ENCODE measurements at regions not wholly inside any gene's neighbourhood (a gene's known extent, or its start where the extent isn't known, plus 50 kb on each side); places are given as distances from the start of the nearest gene placed in this dataset.
"Not testable (repeated sequence)": the region's sequence is repeated elsewhere in the genome, so short reads cannot be mapped to it uniquely, and the experiment has no call there.

DNA sequence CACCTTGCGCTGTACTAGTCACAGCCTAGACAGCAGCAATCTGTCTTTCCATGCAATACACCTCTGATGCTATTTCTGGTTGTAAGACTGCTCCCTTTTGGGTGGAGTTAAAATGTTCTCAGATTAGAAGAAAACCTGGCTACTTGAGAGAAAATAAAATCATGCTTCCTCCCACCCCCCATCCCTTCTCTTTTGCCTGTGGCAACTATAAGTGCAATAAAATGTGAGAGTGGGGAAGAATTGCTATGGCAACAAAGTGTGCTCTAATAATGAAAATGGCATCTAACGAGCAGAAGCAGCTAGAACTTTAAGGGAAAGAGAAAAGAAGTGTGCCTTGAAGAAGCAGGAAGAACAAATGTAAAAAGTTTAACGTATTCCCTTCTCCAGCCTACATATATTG is 464.2 kb upstream of the FSHR start:
- Mint-ChIP-seq H3K9me3 (ENCODE audit: unreplicated experiment) (no peaks in the 10 kb centered on the region), H3K36me3 (ENCODE audit: unreplicated experiment) (no peaks in the 10 kb centered on the region), H3K4me1 (ENCODE audit: low read depth, unreplicated experiment) (no peaks in the 10 kb centered on the region), H3K4me3 (ENCODE audit: unreplicated experiment) (no peak overlapping the region), H3K27me3 (ENCODE audit: unreplicated experiment) (no peaks in the 10 kb centered on the region), H3K27ac (ENCODE audit: unreplicated experiment) (no peak overlapping the region)
- no peak for DNase-seq
- TF ChIP-seq CTCF (IDR thresholded peaks at IDR 0.05; ENCODE audit: partially characterized antibody, unreplicated experiment): no peak

DNA sequence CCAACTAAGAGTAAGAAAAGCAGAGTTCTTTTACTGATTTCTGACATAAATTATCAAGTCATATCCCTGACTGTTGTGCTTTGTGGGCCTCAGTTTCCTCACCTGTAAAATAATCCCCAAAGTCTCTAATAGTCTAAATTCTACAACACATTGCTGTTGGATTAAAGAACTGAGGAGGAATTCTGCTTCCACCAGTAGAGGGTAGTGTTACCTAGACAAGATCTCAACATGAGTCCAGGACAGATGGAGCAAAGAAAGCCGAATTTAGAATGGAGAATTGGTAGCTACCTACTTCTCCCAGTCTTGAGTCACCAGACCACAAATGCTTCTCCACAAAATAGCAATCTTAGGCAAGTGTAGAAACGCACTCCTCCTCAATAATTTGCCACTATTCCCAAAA is 462.5 kb upstream of the FSHR start:
- Mint-ChIP-seq H3K9me3 (ENCODE audit: unreplicated experiment) (no peaks in the 10 kb centered on the region), H3K27me3 (ENCODE audit: unreplicated experiment) (no peaks in the 10 kb centered on the region), H3K4me1 (ENCODE audit: low read depth, unreplicated experiment) (no peaks in the 10 kb centered on the region), H3K36me3 (ENCODE audit: unreplicated experiment) (peaks cover 4% of the 10 kb centered on the region), H3K27ac (ENCODE audit: unreplicated experiment) (no peak overlapping the region), H3K4me3 (ENCODE audit: unreplicated experiment) (no peak overlapping the region)
- TF ChIP-seq CTCF (IDR thresholded peaks at IDR 0.05; ENCODE audit: partially characterized antibody, unreplicated experiment): peak; percentile 62
- DNase-seq: no peak

DNA sequence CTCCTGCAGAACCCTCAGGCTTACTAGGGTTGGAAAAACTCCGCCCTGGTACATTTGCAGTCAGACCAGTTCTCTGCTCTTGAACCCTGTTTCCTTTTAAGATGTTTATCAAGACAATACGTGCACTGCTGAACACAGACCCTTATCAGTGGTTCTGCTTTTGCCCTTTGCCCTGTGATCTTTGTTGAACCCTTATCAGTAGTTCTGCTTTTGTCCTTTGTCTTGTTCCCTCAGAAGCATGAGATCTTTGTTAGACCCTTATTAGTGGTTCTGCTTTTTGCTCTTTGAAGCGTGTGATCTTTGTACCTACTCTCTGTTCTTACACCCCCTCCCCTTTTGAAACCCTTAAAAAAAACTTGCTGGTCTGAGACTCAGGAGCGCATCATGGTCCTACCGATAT is 457.5 kb upstream of the FSHR start:
- not testable (repeated sequence) for H3K36me3 Mint-ChIP-seq (ENCODE audit: unreplicated experiment); H3K4me3 Mint-ChIP-seq (ENCODE audit: unreplicated experiment); H3K27ac Mint-ChIP-seq (ENCODE audit: unreplicated experiment); H3K27me3 Mint-ChIP-seq (ENCODE audit: unreplicated experiment); H3K9me3 Mint-ChIP-seq (ENCODE audit: unreplicated experiment); H3K4me1 Mint-ChIP-seq (ENCODE audit: low read depth, unreplicated experiment); DNase-seq

- no peak overlapping the region for H3K4me3 Mint-ChIP-seq (ENCODE audit: unreplicated experiment)
- no peaks in the 10 kb centered on the region for H3K36me3 Mint-ChIP-seq (ENCODE audit: unreplicated experiment)
- H3K4me1 Mint-ChIP-seq (ENCODE audit: low read depth, unreplicated experiment): peaks cover 2% of the 10 kb centered on the region
- no peak overlapping the region for H3K27ac Mint-ChIP-seq (ENCODE audit: unreplicated experiment)
- DNase-seq: no peak
- H3K9me3 Mint-ChIP-seq (ENCODE audit: unreplicated experiment): no peaks in the 10 kb centered on the region
- TF ChIP-seq CTCF (IDR thresholded peaks at IDR 0.05; ENCODE audit: partially characterized antibody, unreplicated experiment): no peak
- no peaks in the 10 kb centered on the region for H3K27me3 Mint-ChIP-seq (ENCODE audit: unreplicated experiment)
Measured at GRCh38 chr2:49600524-49600923, 446.2 kb upstream of the FSHR start.

GRCh38 chr2:49598231-49598630 is 443.9 kb upstream of the FSHR start:
- no peak for TF ChIP-seq CTCF (IDR thresholded peaks at IDR 0.05; ENCODE audit: partially characterized antibody, unreplicated experiment)
- no peak for DNase-seq
- Mint-ChIP-seq H3K27ac (ENCODE audit: unreplicated experiment) (no peak overlapping the region), H3K27me3 (ENCODE audit: unreplicated experiment) (peaks cover 2% of the 10 kb centered on the region), H3K4me1 (ENCODE audit: low read depth, unreplicated experiment) (no peaks in the 10 kb centered on the region), H3K9me3 (ENCODE audit: unreplicated experiment) (no peaks in the 10 kb centered on the region), H3K4me3 (ENCODE audit: unreplicated experiment) (no peak overlapping the region), H3K36me3 (ENCODE audit: unreplicated experiment) (peaks cover 8% of the 10 kb centered on the region)

DNA sequence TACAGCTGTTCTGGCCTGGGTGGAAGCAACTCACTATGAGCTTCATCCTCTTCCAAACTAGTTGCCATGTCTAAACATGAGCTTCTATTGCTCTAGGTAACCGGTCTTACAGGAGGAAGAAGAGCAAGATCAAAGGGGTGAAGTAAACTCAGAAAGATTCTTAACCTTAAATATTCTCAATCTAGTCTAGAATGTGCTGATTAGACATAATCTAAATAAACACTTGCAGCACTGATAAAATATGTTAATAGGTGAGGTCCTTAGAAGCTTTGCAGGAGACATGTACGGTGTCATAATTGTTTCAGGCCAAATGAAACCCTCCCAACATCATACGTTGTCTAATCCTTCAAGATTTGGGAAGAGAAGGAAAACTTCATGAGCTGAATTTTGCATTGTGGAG is 431.6 kb upstream of the FSHR start:
- Mint-ChIP-seq H3K27me3 (ENCODE audit: unreplicated experiment) (no peaks in the 10 kb centered on the region), H3K27ac (ENCODE audit: unreplicated experiment) (no peak overlapping the region), H3K4me3 (ENCODE audit: unreplicated experiment) (no peak overlapping the region), H3K4me1 (ENCODE audit: low read depth, unreplicated experiment) (peaks cover 12% of the 10 kb centered on the region), H3K9me3 (ENCODE audit: unreplicated experiment) (peaks cover 3% of the 10 kb centered on the region), H3K36me3 (ENCODE audit: unreplicated experiment) (no peaks in the 10 kb centered on the region)
- TF ChIP-seq CTCF (IDR thresholded peaks at IDR 0.05; ENCODE audit: partially characterized antibody, unreplicated experiment): no peak
- DNase-seq: no peak

Measured in glutamatergic neuron (in vitro differentiated cells).